ENCODE measurements at regions not wholly inside any gene's neighbourhood (a gene's known extent, or its start where the extent isn't known, plus 50 kb on each side); places are given as distances from the start of the nearest gene placed in this dataset.

GRCh38 chr4:130154901-130155300, 1058.9 kb downstream of the C4orf33 start:
- no peak overlapping the region for H2AFZ ChIP-seq (ENCODE audit: low read depth, low read length)
- FAIRE-seq (no peak), DNase-seq (ENCODE audit: extremely low read depth in 1 of 4, low spot score in 3 of 4) (no peak), ATAC-seq (no peak)
- no peaks in the 10 kb centered on the region for H3K4me1 ChIP-seq (replicated peaks in 1 of 2; ENCODE audit: control insufficient read depth in 2 of 2, insufficient read depth in 2 of 2, low read length in 2 of 2)
- H3K4me3 ChIP-seq, result no peak overlapping the region
- ChIA-PET CTCF (ENCODE audit: low intra/inter-chr PET ratio) (no interaction called here), POLR2A (no interaction called here)
- no peak overlapping the region for H3K4me2 ChIP-seq (ENCODE audit: insufficient read depth, low read length)
- no peaks in the 10 kb centered on the region for H3K79me2 ChIP-seq (ENCODE audit: control insufficient read depth, insufficient read depth, low read length)
- no peak overlapping the region for H3K27ac ChIP-seq (ENCODE audit: extremely low read depth, low read depth, low read length)
- WGBS (ENCODE audit: insufficient coverage, low coverage, missing lambda C conversion rate), result 0% methylated on average over 2 of the region's 2 CpGs
- intact Hi-C loops (cut with micrococcal nuclease) (no loop called here), in situ Hi-C loops (cut with MboI) (no loop called here)
- H3K9me3 ChIP-seq (replicated peaks; ENCODE audit: control insufficient read depth, insufficient read depth, low read depth, low read length), result no peaks in the 10 kb centered on the region
- no TSS peak for BruUV-seq (replicated peaks)
- no peak overlapping the region for H3K9ac ChIP-seq (ENCODE audit: insufficient read depth in 1 of 2, low read depth in 2 of 2, low read length in 2 of 2)
- no peaks in the 10 kb centered on the region for H4K20me1 ChIP-seq (replicated peaks; ENCODE audit: control insufficient read depth, insufficient read depth, low read length)
- no peaks in the 10 kb centered on the region for H3K36me3 ChIP-seq (ENCODE audit: control insufficient read depth, insufficient read depth, low read length)
- H3K9me1 ChIP-seq (ENCODE audit: control insufficient read depth, insufficient read depth, low read length), result no peaks in the 10 kb centered on the region
- H3K27me3 ChIP-seq (ENCODE audit: control insufficient read depth in 2 of 2, insufficient read depth in 2 of 2, low read length in 2 of 2), result no peaks in the 10 kb centered on the region
- TF ChIP-seq ZNF668 (CRISPR knock-in tag; IDR thresholded peaks at IDR 0.05) (no peak), NONO (IDR thresholded peaks at IDR 0.05; ENCODE audit: low read depth in 2 of 2, low read length in 1 of 2) (no peak), MYNN (IDR thresholded peaks at IDR 0.05) (no peak), MYNN (CRISPR knock-in tag; IDR thresholded peaks at IDR 0.05) (no peak), CSDE1 (IDR thresholded peaks at IDR 0.05) (no peak), MTA1 (IDR thresholded peaks at IDR 0.05; ENCODE audit: borderline replicate concordance) (no peak), CREB5 (CRISPR knock-in tag; IDR thresholded peaks at IDR 0.05) (no peak), NBN (IDR thresholded peaks at IDR 0.05; ENCODE audit: low read depth) (no peak), IRF1 (CRISPR knock-in tag; IDR thresholded peaks at IDR 0.05; ENCODE audit: borderline replicate concordance) (no peak), ZNF318 (IDR thresholded peaks at IDR 0.05; ENCODE audit: borderline replicate concordance in 1 of 2, low read depth in 1 of 2) (no peak), ZNF253 (CRISPR knock-in tag; conservative IDR thresholded peaks at IDR 0.05) (no peak), TRIM25 (IDR thresholded peaks at IDR 0.05; ENCODE audit: borderline replicate concordance) (no peak), ZBED1 (IDR thresholded peaks at IDR 0.05) (no peak)
